K562 (cell line): ENCODE measurements at regions not wholly inside any gene's neighbourhood (a gene's known extent, or its start where the extent isn't known, plus 50 kb on each side); places are given as distances from the start of the nearest gene placed in this dataset.

Experiments
- ATAC-seq: fragments of 200-7000 bp; cut with Tn5 transposase; 3 replicates; pipeline ENCODE4 v1.9.1; 2020; ENCODE audit warnings: moderate library complexity
- BruUV-seq: library from RNA; stranded (reverse); fragments of 400-500 nt; replicated peaks from 2 replicates; lab custom pipeline; 2021; lab: Mats Ljungman, UMichigan
- CTCF ChIA-PET: fragments of 300-600 bp; formaldehyde crosslinking; extraction: SDS; loops from one replicate; lab custom pipeline; 2021; ENCODE audit warnings: low intra/inter-chr PET ratio; lab: Yijun Ruan, JAX
- POLR2A ChIA-PET: fragments of 300-600, 350-650 bp; sonication (Branson Sonifier 250); formaldehyde crosslinking; extraction: SDS; loops from one replicate; lab custom pipeline; 2021; ENCODE audit warnings: antibody characterized with exemption, inconsistent platforms; lab: Yijun Ruan, JAX
- DNase-seq, 4 experiments: peaks; one replicate each; pipeline versions ENCODE4 v3.0.0 to v3.0.0-alpha.2; 2011 to 2018; ENCODE audit warnings: low spot score in 3 of 4, mixed read lengths in 3 of 4; ENCODE audit errors: extremely low read depth in 1 of 4
- FAIRE-seq: peaks from 2 replicates; lab custom pipeline; 2011; peaks lifted over from hg19 to GRCh38; lab: Jason Lieb, UNC
- H2AFZ ChIP-seq: 2 replicates; pipeline ENCODE4 v1.6.0; 2011; ENCODE audit warnings: low read depth, low read length, control low read depth, inconsistent platforms
- H3K27ac ChIP-seq: fragments of 200-600 bp; 3 replicates; pipeline ENCODE4 v1.8.0; 2011; ENCODE audit warnings: low read depth, mild to moderate bottlenecking, control low read depth, inconsistent platforms, low read length, moderate library complexity, mixed read lengths; ENCODE audit errors: extremely low read depth
- H3K27me3 ChIP-seq, 2 experiments: fragments of 300-600 bp in 1 of 2; 2 replicates in 1 of 2; 3 replicates in 1 of 2; pipeline versions ENCODE4 v1.6.0 to v1.8.0; 2011; ENCODE audit warnings: inconsistent platforms in 2 of 2, low read length in 2 of 2, mild to moderate bottlenecking in 1 of 2, mixed read lengths in 1 of 2, moderate library complexity in 1 of 2; ENCODE audit not compliant: control insufficient read depth in 2 of 2, insufficient read depth in 2 of 2
- H3K36me3 ChIP-seq: fragments of 300-600 bp; 3 replicates; pipeline ENCODE4 v1.8.0; 2011; ENCODE audit warnings: mild to moderate bottlenecking, low read length, inconsistent platforms; ENCODE audit not compliant: control insufficient read depth, insufficient read depth
- H3K4me1 ChIP-seq, 2 experiments: fragments of 200-600 bp in 1 of 2; replicated peaks in 1 of 2; 2 replicates in 1 of 2; 3 replicates in 1 of 2; pipeline versions ENCODE4 v1.5.1 to v1.8.0; 2011; ENCODE audit warnings: inconsistent platforms in 2 of 2, low read length in 2 of 2, mild to moderate bottlenecking in 1 of 2, mixed read lengths in 1 of 2, moderate library complexity in 1 of 2; ENCODE audit not compliant: control insufficient read depth in 2 of 2, insufficient read depth in 2 of 2
- H3K4me2 ChIP-seq: 2 replicates; pipeline ENCODE4 v1.6.1; 2011; ENCODE audit warnings: low read length, control low read depth, inconsistent platforms, mixed read lengths; ENCODE audit not compliant: insufficient read depth
- H3K4me3 ChIP-seq: fragments of 200-600 bp; sonication (generic), shearing (Covaris generic); 2 replicates; pipeline ENCODE4 v1.5.1; 2016; ENCODE audit warnings: control low read depth, inconsistent platforms
- H3K79me2 ChIP-seq: fragments of 200-600 bp; 3 replicates; pipeline ENCODE4 v1.8.0; 2011; ENCODE audit warnings: low read length, inconsistent platforms; ENCODE audit not compliant: control insufficient read depth, insufficient read depth
- H3K9ac ChIP-seq, 2 experiments: 2 replicates each; pipeline versions ENCODE4 v1.6.0 to v1.6.1; 2011; ENCODE audit warnings: low read depth in 2 of 2, low read length in 2 of 2, control low read depth in 1 of 2, inconsistent platforms in 1 of 2, mild to moderate bottlenecking in 1 of 2, mixed read lengths in 1 of 2; ENCODE audit not compliant: insufficient read depth in 1 of 2
- H3K9me1 ChIP-seq: one replicate; pipeline ENCODE4 v1.6.0; 2011; ENCODE audit warnings: inconsistent platforms, mild to moderate bottlenecking, low read length, moderate library complexity; ENCODE audit not compliant: control insufficient read depth, insufficient read depth
- H3K9me3 ChIP-seq: replicated peaks from 2 replicates; pipeline ENCODE4 v1.5.1; 2011; ENCODE audit warnings: low read depth, low read length, inconsistent platforms; ENCODE audit not compliant: control insufficient read depth, insufficient read depth
- H4K20me1 ChIP-seq: replicated peaks from 2 replicates; pipeline ENCODE4 v1.6.1; 2011; ENCODE audit warnings: low read length, inconsistent platforms, mixed read lengths; ENCODE audit not compliant: control insufficient read depth, insufficient read depth
- EWSR1 ChIP-seq: fragments of 450-650 bp; IDR thresholded peaks from 2 replicates; pipeline ENCODE4 v1.6.1; 2018; ENCODE audit warnings: borderline replicate concordance, mild to moderate bottlenecking, low read depth, moderate library complexity; ENCODE audit not compliant: partially characterized antibody
- PHF20 ChIP-seq: fragments of 450-650 bp; IDR thresholded peaks from 2 replicates; pipeline ENCODE4 v1.6.1; 2018; ENCODE audit not compliant: partially characterized antibody
- TAF15 ChIP-seq: fragments of 200-400 bp; formaldehyde crosslinking; IDR thresholded peaks from 2 replicates; pipeline ENCODE4 v1.6.1; 2017; ENCODE audit warnings: mild to moderate bottlenecking, low read depth, low read length, moderate library complexity
- in situ Hi-C: fragments of 300-500 bp; cut with MboI; formaldehyde crosslinking; loops from 4 replicates; pipeline ENCODE4 v1.15.0; 2018; ENCODE audit warnings: inconsistent platforms, mixed read lengths
- intact Hi-C: fragments of 100-400 bp; cut with micrococcal nuclease; formaldehyde crosslinking; loops from 2 replicates; pipeline ENCODE4 v1.14.2; 2022
- TF ChIP-seq, protein P1 (sequence below): fragments of 250-450 bp; sonication (Bioruptor Pico); IDR thresholded peaks from 2 replicates; pipeline ENCODE4 v1.8.0; 2022; ENCODE audit warnings: inconsistent platforms, mild to moderate bottlenecking, moderate library complexity, borderline replicate concordance
- TF ChIP-seq, protein P2 (sequence below), 2 experiments: fragments of 450-650 bp in 1 of 2; sonication (generic) in 1 of 2; formaldehyde crosslinking in 1 of 2; IDR thresholded peaks; 2 replicates each; pipeline versions ENCODE4 v1.7.1 to v1.9.0; 2016 to 2022; ENCODE audit warnings: inconsistent platforms in 1 of 2, mild to moderate bottlenecking in 1 of 2, missing genetic modification reagents in 1 of 2
- TF ChIP-seq, protein P3 (sequence below): sonication (generic); formaldehyde crosslinking; IDR thresholded peaks from 2 replicates; pipeline ENCODE4 v1.8.1; 2022; ENCODE audit warnings: missing genetic modification reagents

DNA sequence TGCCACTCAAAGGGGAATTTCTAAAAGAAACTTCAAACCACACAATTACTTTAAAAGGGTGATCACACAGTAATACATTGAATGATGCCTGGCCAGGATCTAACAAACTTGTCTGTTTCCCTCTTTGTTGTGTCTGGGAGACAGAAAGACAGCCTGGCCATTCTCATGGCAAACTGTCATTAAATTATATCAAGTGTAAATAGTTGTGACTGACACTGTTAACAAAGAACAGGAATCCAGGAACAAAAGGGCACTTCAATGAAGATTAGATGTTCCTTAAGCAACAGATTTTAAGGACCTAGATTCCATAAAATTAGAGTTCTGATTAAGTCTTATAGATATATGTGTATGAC lies 383.6 kb downstream of the KCNJ2 start:
- in situ Hi-C loops = no loop called here
- BruUV-seq = no TSS peak

More for the DNA sequence above, 383.6 kb downstream of the KCNJ2 start:
- H3K36me3 ChIP-seq = no peaks in the 10 kb centered on the region
- H3K4me3 ChIP-seq = no peak overlapping the region
- H3K27ac ChIP-seq = no peak overlapping the region
- H3K9me1 ChIP-seq = no peaks in the 10 kb centered on the region
- ATAC-seq = no peak
- intact Hi-C loops = loop anchor here (5.0 kb wide), 1 partner anchor 986 kb away; no protein-coding TSS in a partner anchor
- TF ChIP-seq PHF20 (no peak), EWSR1 (no peak), TAF15 (no peak)
- TF ChIP-seq, protein P1, sequence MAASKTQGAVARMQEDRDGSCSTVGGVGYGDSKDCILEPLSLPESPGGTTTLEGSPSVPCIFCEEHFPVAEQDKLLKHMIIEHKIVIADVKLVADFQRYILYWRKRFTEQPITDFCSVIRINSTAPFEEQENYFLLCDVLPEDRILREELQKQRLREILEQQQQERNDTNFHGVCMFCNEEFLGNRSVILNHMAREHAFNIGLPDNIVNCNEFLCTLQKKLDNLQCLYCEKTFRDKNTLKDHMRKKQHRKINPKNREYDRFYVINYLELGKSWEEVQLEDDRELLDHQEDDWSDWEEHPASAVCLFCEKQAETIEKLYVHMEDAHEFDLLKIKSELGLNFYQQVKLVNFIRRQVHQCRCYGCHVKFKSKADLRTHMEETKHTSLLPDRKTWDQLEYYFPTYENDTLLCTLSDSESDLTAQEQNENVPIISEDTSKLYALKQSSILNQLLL (CRISPR knock-in tag) = no peak
- TF ChIP-seq, protein P2, sequence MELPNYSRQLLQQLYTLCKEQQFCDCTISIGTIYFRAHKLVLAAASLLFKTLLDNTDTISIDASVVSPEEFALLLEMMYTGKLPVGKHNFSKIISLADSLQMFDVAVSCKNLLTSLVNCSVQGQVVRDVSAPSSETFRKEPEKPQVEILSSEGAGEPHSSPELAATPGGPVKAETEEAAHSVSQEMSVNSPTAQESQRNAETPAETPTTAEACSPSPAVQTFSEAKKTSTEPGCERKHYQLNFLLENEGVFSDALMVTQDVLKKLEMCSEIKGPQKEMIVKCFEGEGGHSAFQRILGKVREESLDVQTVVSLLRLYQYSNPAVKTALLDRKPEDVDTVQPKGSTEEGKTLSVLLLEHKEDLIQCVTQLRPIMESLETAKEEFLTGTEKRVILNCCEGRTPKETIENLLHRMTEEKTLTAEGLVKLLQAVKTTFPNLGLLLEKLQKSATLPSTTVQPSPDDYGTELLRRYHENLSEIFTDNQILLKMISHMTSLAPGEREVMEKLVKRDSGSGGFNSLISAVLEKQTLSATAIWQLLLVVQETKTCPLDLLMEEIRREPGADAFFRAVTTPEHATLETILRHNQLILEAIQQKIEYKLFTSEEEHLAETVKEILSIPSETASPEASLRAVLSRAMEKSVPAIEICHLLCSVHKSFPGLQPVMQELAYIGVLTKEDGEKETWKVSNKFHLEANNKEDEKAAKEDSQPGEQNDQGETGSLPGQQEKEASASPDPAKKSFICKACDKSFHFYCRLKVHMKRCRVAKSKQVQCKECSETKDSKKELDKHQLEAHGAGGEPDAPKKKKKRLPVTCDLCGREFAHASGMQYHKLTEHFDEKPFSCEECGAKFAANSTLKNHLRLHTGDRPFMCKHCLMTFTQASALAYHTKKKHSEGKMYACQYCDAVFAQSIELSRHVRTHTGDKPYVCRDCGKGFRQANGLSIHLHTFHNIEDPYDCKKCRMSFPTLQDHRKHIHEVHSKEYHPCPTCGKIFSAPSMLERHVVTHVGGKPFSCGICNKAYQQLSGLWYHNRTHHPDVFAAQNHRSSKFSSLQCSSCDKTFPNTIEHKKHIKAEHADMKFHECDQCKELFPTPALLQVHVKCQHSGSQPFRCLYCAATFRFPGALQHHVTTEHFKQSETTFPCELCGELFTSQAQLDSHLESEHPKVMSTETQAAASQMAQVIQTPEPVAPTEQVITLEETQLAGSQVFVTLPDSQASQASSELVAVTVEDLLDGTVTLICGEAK (IDR thresholded peaks at IDR 0.05) = no peak
- TF ChIP-seq, protein P2 (CRISPR knock-in tag; IDR thresholded peaks at IDR 0.05) = no peak
- TF ChIP-seq, protein P3, sequence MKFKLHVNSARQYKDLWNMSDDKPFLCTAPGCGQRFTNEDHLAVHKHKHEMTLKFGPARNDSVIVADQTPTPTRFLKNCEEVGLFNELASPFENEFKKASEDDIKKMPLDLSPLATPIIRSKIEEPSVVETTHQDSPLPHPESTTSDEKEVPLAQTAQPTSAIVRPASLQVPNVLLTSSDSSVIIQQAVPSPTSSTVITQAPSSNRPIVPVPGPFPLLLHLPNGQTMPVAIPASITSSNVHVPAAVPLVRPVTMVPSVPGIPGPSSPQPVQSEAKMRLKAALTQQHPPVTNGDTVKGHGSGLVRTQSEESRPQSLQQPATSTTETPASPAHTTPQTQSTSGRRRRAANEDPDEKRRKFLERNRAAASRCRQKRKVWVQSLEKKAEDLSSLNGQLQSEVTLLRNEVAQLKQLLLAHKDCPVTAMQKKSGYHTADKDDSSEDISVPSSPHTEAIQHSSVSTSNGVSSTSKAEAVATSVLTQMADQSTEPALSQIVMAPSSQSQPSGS = no peak
- no peak overlapping the region for H2AFZ ChIP-seq
- no peaks in the 10 kb centered on the region for H3K27me3 ChIP-seq
- no peak overlapping the region for H3K9ac ChIP-seq
- H3K4me1 ChIP-seq = no peaks in the 10 kb centered on the region
- H3K79me2 ChIP-seq = no peaks in the 10 kb centered on the region
- no peak for DNase-seq
- ChIA-PET POLR2A (no interaction called here), CTCF (interaction anchor here (1.0 to 1.1 kb wide), 2 partner anchors 946 to 985 kb away, joined by 3 to 4 read pairs; no protein-coding TSS in a partner anchor)
- no peaks in the 10 kb centered on the region; the same call in 1 of the 2 replicates for H3K9me3 ChIP-seq
- no peaks in the 10 kb centered on the region for H4K20me1 ChIP-seq
- FAIRE-seq = no peak
- H3K4me2 ChIP-seq = no peak overlapping the region
